ENCODE measurements at regions not wholly inside any gene's neighbourhood (a gene's known extent, or its start where the extent isn't known, plus 50 kb on each side); places are given as distances from the start of the nearest gene placed in this dataset.

DNA sequence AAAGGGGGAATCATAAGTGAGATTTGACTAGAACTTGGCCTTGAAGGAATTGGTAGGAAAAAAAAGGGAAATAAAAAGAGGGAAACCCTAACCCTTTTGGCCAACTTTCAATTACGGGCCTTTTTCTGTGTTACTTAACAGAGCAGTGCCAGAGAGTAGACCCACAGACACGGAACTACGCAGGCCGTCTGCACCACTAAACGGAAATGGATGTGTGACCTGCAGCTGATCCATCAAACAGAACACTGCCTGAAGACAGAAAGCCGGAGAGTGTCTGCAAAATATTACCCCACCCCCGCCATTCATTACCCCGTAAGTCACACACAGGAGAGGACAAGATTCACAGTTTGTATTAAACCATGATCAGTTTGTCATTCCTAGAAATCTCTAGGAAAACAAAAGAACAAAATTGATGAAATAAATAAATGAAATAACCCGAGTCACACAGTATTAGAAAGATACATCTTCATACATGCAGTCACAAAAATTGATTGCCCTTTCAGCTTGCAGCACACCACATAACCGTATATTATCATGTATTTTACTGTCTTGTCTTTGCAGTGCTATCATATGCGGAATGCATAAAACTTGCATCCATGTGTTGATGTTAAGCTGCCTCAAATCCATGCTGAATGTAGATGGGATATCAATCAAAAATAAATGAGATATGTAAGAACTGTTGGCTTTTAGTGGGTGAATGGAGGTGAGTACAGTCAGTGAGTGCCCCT lies 424.7 kb downstream of the IRS2 start:
- H3K79me2 ChIP-seq (ENCODE audit: low read depth) = no peaks in the 10 kb centered on the region
- ChIA-PET POLR2A (ENCODE audit: unreplicated experiment) (no interaction called here), CTCF (no interaction called here)
- no TSS peak for BruUV-seq (replicated peaks)
- no peak overlapping the region for H2AFZ ChIP-seq
- TF ChIP-seq, protein P1, sequence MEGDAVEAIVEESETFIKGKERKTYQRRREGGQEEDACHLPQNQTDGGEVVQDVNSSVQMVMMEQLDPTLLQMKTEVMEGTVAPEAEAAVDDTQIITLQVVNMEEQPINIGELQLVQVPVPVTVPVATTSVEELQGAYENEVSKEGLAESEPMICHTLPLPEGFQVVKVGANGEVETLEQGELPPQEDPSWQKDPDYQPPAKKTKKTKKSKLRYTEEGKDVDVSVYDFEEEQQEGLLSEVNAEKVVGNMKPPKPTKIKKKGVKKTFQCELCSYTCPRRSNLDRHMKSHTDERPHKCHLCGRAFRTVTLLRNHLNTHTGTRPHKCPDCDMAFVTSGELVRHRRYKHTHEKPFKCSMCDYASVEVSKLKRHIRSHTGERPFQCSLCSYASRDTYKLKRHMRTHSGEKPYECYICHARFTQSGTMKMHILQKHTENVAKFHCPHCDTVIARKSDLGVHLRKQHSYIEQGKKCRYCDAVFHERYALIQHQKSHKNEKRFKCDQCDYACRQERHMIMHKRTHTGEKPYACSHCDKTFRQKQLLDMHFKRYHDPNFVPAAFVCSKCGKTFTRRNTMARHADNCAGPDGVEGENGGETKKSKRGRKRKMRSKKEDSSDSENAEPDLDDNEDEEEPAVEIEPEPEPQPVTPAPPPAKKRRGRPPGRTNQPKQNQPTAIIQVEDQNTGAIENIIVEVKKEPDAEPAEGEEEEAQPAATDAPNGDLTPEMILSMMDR (conservative IDR thresholded peaks at IDR 0.05) = no peak
- no peak for TF ChIP-seq EZH2 (IDR thresholded peaks at IDR 0.05; ENCODE audit: low read depth)
- no peaks in the 10 kb centered on the region for H3F3A ChIP-seq (ENCODE audit: insufficient read depth, low read depth)
- intact Hi-C loops (cut with micrococcal nuclease; ENCODE audit: unreplicated experiment) = no loop called here
- H3K27ac ChIP-seq = no peak overlapping the region
- no peak overlapping the region for H3K4me2 ChIP-seq
- H3K4me3 ChIP-seq = no peak overlapping the region
- H4K20me1 ChIP-seq (ENCODE audit: insufficient read depth) = no peaks in the 10 kb centered on the region
- no peaks in the 10 kb centered on the region for H3K4me1 ChIP-seq (replicated peaks; ENCODE audit: insufficient read depth)
- H3K36me3 ChIP-seq (ENCODE audit: low read depth) = no peaks in the 10 kb centered on the region
- no peak for DNase-seq
- H3K27me3 ChIP-seq (ENCODE audit: insufficient read depth, low read depth) = no peaks in the 10 kb centered on the region
- H3K9me2 ChIP-seq (ENCODE audit: insufficient read depth) = no peaks in the 10 kb centered on the region
- H3K9me3 ChIP-seq (ENCODE audit: insufficient read depth, low read depth) = peaks cover 5% of the 10 kb centered on the region; the same call in 1 of the 2 replicates

DNA sequence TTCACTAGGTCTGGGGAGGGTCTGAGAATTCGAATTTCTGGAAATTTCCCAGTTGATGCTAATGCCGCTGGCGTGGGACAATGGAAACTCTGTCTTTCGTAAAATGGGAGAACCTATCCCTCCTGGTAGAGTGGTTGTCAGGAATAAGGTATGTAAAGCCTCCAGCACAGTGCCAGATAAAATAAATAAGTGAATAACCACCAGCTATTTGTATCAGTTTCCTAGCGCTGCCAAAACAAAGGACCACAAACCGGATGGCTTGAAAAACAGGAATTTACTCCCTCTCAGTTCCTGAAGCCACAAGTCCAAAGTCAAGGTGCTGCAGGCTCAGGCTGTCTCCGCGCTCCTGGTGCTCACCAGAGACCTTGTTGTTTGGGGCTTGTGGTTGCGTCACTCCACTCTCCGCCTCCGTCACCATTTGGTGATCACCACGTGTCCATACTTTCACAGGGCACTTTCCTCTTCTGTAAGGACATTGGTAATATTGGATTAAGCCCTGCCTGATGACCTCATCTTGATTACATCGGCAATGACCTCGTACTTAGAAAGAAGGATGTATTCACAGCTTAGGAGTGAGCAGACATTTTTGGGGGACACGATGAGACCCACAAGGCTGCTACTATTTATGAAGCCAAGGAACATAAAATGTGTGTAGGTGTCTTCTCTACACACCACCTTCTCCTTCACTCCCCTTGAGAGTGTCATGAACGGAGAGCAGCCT lies 428.5 kb downstream of the IRS2 start:
- H3K9me2 ChIP-seq (ENCODE audit: insufficient read depth) = no peaks in the 10 kb centered on the region
- ChIA-PET POLR2A (ENCODE audit: unreplicated experiment) (no interaction called here), CTCF (no interaction called here)
- H3K4me2 ChIP-seq = no peak overlapping the region
- no peaks in the 10 kb centered on the region for H3K4me1 ChIP-seq (replicated peaks; ENCODE audit: insufficient read depth)
- H3K27ac ChIP-seq = no peak overlapping the region
- intact Hi-C loops (cut with micrococcal nuclease; ENCODE audit: unreplicated experiment) = no loop called here
- H3K36me3 ChIP-seq (ENCODE audit: low read depth) = no peaks in the 10 kb centered on the region
- H3K79me2 ChIP-seq (ENCODE audit: low read depth) = no peaks in the 10 kb centered on the region
- H3K9me3 ChIP-seq (ENCODE audit: insufficient read depth, low read depth) = no peaks in the 10 kb centered on the region
- BruUV-seq (replicated peaks) = no TSS peak
- H4K20me1 ChIP-seq (ENCODE audit: insufficient read depth) = no peaks in the 10 kb centered on the region
- H3K4me3 ChIP-seq = no peak overlapping the region
- no peak for DNase-seq
- H3K27me3 ChIP-seq (ENCODE audit: insufficient read depth, low read depth) = no peaks in the 10 kb centered on the region
- H2AFZ ChIP-seq = no peak overlapping the region
- H3F3A ChIP-seq (ENCODE audit: insufficient read depth, low read depth) = no peaks in the 10 kb centered on the region
- TF ChIP-seq, protein P1 (conservative IDR thresholded peaks at IDR 0.05) = no peak
- TF ChIP-seq EZH2 (IDR thresholded peaks at IDR 0.05; ENCODE audit: low read depth) = no peak

DNA sequence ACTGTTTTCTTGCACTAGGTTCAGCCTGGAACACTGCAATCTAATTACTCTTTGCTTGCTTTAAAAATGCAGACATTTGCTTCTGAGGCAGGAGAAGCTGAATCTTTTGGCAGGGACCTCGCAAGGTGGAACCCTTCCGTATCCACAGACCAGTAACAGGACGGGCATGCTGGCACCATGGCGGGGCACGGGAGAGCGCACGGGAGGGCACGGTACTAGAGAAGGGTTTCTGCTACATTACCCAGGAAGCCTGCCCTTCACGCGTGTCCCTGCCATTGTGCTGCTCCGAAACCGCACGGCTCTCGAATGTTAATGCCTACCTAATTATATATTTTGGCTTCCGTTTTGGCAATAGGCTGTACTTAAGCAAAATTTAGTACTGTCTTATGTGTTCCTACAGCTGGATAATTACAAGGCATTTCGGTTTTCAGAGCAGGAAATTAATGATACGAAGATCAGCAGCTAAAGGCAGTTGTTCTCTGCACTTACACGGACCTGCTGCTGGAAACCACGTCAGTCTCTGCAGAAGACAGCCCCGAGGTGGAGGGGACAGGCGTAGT lies 430.4 kb downstream of the IRS2 start:
- no TSS peak for BruUV-seq (replicated peaks)
- Histone ChIP-seq H3K4me1 (replicated peaks; ENCODE audit: insufficient read depth) (no peaks in the 10 kb centered on the region), H4K20me1 (ENCODE audit: insufficient read depth) (no peaks in the 10 kb centered on the region), H3K79me2 (ENCODE audit: low read depth) (no peaks in the 10 kb centered on the region), H3K27me3 (ENCODE audit: insufficient read depth, low read depth) (no peaks in the 10 kb centered on the region), H3K36me3 (ENCODE audit: low read depth) (no peaks in the 10 kb centered on the region), H2AFZ (no peak overlapping the region), H3F3A (ENCODE audit: insufficient read depth, low read depth) (no peaks in the 10 kb centered on the region), H3K9me2 (ENCODE audit: insufficient read depth) (no peaks in the 10 kb centered on the region), H3K4me3 (no peak overlapping the region), H3K9me3 (ENCODE audit: insufficient read depth, low read depth) (no peaks in the 10 kb centered on the region), H3K27ac (no peak overlapping the region), H3K4me2 (no peak overlapping the region)
- CTCF ChIA-PET = no interaction called here
- TF ChIP-seq, protein P1 (conservative IDR thresholded peaks at IDR 0.05) = no peak
- TF ChIP-seq EZH2 (IDR thresholded peaks at IDR 0.05; ENCODE audit: low read depth) = no peak
- intact Hi-C loops (cut with micrococcal nuclease; ENCODE audit: unreplicated experiment) = no loop called here
- DNase-seq = no peak
- POLR2A ChIA-PET (ENCODE audit: unreplicated experiment) = no interaction called here
